ENCODE measurements at regions not wholly inside any gene's neighbourhood (a gene's known extent, or its start where the extent isn't known, plus 50 kb on each side); places are given as distances from the start of the nearest gene placed in this dataset.

DNA sequence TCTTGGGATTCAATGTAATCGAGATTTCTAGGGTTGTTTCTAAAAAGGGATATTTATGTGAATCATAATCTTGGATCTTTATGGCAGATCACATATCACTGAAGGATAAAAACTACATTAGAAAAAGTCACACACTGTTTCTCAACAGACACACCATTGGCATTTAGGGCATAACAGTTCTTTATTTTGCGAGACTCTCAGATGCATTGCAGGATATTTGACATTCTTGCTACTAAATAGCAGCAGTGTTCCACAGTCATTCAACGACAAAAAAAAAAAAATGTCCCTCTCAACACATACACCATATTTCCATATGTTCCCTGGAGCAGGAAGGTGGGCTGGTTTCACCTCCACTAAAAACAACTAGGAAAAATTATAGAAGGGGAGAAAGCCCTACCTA, 243.4 kb upstream of the PCDH18 start:
- TF ChIP-seq EP300 (conservative IDR thresholded peaks at IDR 0.05; ENCODE audit: poor library complexity, severe bottlenecking), result no peak
- TF ChIP-seq, protein P1, sequence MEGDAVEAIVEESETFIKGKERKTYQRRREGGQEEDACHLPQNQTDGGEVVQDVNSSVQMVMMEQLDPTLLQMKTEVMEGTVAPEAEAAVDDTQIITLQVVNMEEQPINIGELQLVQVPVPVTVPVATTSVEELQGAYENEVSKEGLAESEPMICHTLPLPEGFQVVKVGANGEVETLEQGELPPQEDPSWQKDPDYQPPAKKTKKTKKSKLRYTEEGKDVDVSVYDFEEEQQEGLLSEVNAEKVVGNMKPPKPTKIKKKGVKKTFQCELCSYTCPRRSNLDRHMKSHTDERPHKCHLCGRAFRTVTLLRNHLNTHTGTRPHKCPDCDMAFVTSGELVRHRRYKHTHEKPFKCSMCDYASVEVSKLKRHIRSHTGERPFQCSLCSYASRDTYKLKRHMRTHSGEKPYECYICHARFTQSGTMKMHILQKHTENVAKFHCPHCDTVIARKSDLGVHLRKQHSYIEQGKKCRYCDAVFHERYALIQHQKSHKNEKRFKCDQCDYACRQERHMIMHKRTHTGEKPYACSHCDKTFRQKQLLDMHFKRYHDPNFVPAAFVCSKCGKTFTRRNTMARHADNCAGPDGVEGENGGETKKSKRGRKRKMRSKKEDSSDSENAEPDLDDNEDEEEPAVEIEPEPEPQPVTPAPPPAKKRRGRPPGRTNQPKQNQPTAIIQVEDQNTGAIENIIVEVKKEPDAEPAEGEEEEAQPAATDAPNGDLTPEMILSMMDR (IDR thresholded peaks at IDR 0.05; ENCODE audit: poor library complexity, severe bottlenecking), result no peak
- TF ChIP-seq POLR2AphosphoS5 (IDR thresholded peaks at IDR 0.05), result no peak
- TF ChIP-seq TAF1 (IDR thresholded peaks at IDR 0.05; ENCODE audit: low read depth), result no peak
- no peak for TF ChIP-seq RAD21 (conservative IDR thresholded peaks at IDR 0.05)
- no peak for TF ChIP-seq EZH2 (IDR thresholded peaks at IDR 0.05; ENCODE audit: borderline replicate concordance, insufficient read depth, low read length, poor library complexity, severe bottlenecking)
- TF ChIP-seq SMC3 (conservative IDR thresholded peaks at IDR 0.05; ENCODE audit: poor library complexity), result no peak
- TF ChIP-seq, protein P2, sequence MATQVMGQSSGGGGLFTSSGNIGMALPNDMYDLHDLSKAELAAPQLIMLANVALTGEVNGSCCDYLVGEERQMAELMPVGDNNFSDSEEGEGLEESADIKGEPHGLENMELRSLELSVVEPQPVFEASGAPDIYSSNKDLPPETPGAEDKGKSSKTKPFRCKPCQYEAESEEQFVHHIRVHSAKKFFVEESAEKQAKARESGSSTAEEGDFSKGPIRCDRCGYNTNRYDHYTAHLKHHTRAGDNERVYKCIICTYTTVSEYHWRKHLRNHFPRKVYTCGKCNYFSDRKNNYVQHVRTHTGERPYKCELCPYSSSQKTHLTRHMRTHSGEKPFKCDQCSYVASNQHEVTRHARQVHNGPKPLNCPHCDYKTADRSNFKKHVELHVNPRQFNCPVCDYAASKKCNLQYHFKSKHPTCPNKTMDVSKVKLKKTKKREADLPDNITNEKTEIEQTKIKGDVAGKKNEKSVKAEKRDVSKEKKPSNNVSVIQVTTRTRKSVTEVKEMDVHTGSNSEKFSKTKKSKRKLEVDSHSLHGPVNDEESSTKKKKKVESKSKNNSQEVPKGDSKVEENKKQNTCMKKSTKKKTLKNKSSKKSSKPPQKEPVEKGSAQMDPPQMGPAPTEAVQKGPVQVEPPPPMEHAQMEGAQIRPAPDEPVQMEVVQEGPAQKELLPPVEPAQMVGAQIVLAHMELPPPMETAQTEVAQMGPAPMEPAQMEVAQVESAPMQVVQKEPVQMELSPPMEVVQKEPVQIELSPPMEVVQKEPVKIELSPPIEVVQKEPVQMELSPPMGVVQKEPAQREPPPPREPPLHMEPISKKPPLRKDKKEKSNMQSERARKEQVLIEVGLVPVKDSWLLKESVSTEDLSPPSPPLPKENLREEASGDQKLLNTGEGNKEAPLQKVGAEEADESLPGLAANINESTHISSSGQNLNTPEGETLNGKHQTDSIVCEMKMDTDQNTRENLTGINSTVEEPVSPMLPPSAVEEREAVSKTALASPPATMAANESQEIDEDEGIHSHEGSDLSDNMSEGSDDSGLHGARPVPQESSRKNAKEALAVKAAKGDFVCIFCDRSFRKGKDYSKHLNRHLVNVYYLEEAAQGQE (IDR thresholded peaks at IDR 0.05; ENCODE audit: borderline replicate concordance), result no peak
